MM.1S (cell line): ENCODE measurements at regions not wholly inside any gene's neighbourhood (a gene's known extent, or its start where the extent isn't known, plus 50 kb on each side); places are given as distances from the start of the nearest gene placed in this dataset.

Experiments used
- DNase-seq: peaks from one replicate; pipeline ENCODE4 v3.0.0-alpha.2; 2015
- H2AFZ ChIP-seq: fragments of 300-600 bp; sonication (generic); 2 replicates; pipeline ENCODE4 v1.6.0; 2016; ENCODE audit warnings: antibody characterized with exemption, low read length
- H3F3A ChIP-seq: fragments of 300-600 bp; sonication (generic); 2 replicates; pipeline ENCODE4 v1.6.1; 2016; ENCODE audit warnings: mild to moderate bottlenecking, antibody characterized with exemption, low read length, moderate library complexity, mixed read lengths; ENCODE audit not compliant: insufficient read depth
- H3K27ac ChIP-seq: fragments of 300-600 bp; sonication (generic); 2 replicates; pipeline ENCODE4 v1.5.1; 2016; ENCODE audit warnings: mild to moderate bottlenecking, low read length
- H3K27me3 ChIP-seq: fragments of 300-600 bp; sonication (generic); replicated peaks from 2 replicates; pipeline ENCODE4 v1.6.0; 2016; ENCODE audit warnings: low read length; ENCODE audit not compliant: insufficient read depth
- H3K36me3 ChIP-seq: fragments of 300-600 bp; sonication (generic); replicated peaks from 2 replicates; pipeline ENCODE4 v1.6.1; 2016; ENCODE audit warnings: mild to moderate bottlenecking, low read length, mixed read lengths; ENCODE audit not compliant: insufficient read depth
- H3K4me1 ChIP-seq: fragments of 300-600 bp; sonication (generic); 2 replicates; pipeline ENCODE4 v1.6.1; 2016; ENCODE audit warnings: low read length, mixed read lengths
- H3K4me2 ChIP-seq: fragments of 300-600 bp; sonication (generic); 2 replicates; pipeline ENCODE4 v1.6.0; 2016; ENCODE audit warnings: low read depth, low read length
- H3K4me3 ChIP-seq: fragments of 300-600 bp; sonication (generic); 2 replicates; pipeline ENCODE4 v1.5.1; 2016; ENCODE audit warnings: low read length, mixed read lengths
- H3K79me2 ChIP-seq: fragments of 300-600 bp; sonication (generic); 2 replicates; pipeline ENCODE4 v1.6.1; 2016; ENCODE audit warnings: mixed run types, low read length, mixed read lengths
- H3K9ac ChIP-seq: fragments of 300-600 bp; sonication (generic); 2 replicates; pipeline ENCODE4 v1.6.1; 2016; ENCODE audit warnings: low read length, mixed read lengths
- H3K9me2 ChIP-seq: fragments of 300-600 bp; sonication (generic); replicated peaks from 2 replicates; pipeline ENCODE4 v1.6.1; 2016; ENCODE audit warnings: mild to moderate bottlenecking, low read length, mixed read lengths; ENCODE audit not compliant: insufficient read depth
- H3K9me3 ChIP-seq: fragments of 300-600 bp; sonication (generic); replicated peaks from 2 replicates; pipeline ENCODE4 v1.6.1; 2016; ENCODE audit warnings: mild to moderate bottlenecking, low read length, mixed read lengths; ENCODE audit not compliant: insufficient read depth
- H4K20me1 ChIP-seq: fragments of 300-600 bp; sonication (generic); 2 replicates; pipeline ENCODE4 v1.6.1; 2016; ENCODE audit warnings: mild to moderate bottlenecking, low read length, moderate library complexity, mixed read lengths; ENCODE audit not compliant: insufficient read depth
- EZH2 ChIP-seq: fragments of 300-600 bp; sonication (generic); optimal IDR thresholded peaks from 2 replicates; pipeline ENCODE3; 2017; ENCODE audit warnings: low read depth, mild to moderate bottlenecking, antibody characterized with exemption, low read length, mixed read lengths
- EZH2phosphoT487 ChIP-seq: fragments of 300-600 bp; sonication (generic); IDR thresholded peaks from 2 replicates; pipeline ENCODE4 v1.6.1; 2018; ENCODE audit warnings: antibody characterized with exemption, low read length
- TF ChIP-seq, protein P1 (sequence below): fragments of 300-600 bp; sonication (generic); IDR thresholded peaks from 2 replicates; pipeline ENCODE4 v1.5.1; 2016; ENCODE audit warnings: antibody characterized with exemption, low read length, mixed read lengths

DNA sequence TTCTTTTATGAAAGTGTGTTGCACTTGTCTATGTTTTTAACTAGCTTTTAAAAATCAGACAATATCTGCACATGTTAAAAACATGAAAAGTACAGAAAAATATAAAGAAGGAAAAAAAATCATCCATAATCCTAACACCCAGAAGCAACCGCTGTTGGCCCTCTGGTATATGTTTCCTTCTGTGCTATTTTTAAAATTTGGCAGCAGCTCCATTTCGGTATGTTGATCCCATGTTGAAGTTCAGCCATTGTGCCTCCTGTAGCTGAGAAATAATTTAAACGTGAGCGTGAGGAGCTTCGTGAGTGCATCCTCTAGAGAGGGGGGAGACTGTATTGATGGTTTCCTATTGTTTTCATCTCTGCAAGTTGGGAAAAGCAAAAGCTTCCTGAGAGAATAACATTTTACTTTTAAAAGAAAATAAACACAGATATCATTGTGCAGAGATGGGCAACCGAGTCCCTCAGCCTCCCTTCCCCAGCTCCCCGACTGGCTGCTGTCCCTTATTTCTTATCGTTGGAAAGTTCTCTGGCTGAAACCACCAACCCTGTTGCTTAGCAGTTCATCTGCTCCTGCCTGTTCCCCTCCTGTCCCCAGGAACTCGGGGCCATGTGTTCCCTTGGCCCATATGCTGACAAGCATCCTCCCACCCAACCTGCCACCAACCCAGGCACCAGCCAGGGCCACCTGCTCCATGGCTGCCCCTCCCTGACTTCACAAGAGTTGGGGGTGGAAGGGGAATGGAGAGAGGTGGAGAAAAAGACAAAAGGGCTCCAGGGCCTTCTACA lies 499.1 kb upstream of the PODXL start:
- peaks cover 9% of the 10 kb centered on the region for H3K4me1 ChIP-seq
- no peak overlapping the region for H3K9ac ChIP-seq
- H3K4me3 ChIP-seq: no peak overlapping the region
- no peak overlapping the region for H3K4me2 ChIP-seq
- H2AFZ ChIP-seq: no peak overlapping the region
- H3K9me2 ChIP-seq: no peaks in the 10 kb centered on the region
- no peaks in the 10 kb centered on the region for H3K9me3 ChIP-seq
- no peak overlapping the region for H3K27ac ChIP-seq
- TF ChIP-seq EZH2 (no peak), EZH2phosphoT487 (no peak)
- no peak for DNase-seq
- no peaks in the 10 kb centered on the region for H3K36me3 ChIP-seq
- no peaks in the 10 kb centered on the region for H3K27me3 ChIP-seq
- H3K79me2 ChIP-seq: no peaks in the 10 kb centered on the region
- 0 out of 2 replicates have a peak, but pooled peaks cover 5% of the 10 kb centered on the region for H3F3A ChIP-seq
- H4K20me1 ChIP-seq: no peaks in the 10 kb centered on the region

DNA sequence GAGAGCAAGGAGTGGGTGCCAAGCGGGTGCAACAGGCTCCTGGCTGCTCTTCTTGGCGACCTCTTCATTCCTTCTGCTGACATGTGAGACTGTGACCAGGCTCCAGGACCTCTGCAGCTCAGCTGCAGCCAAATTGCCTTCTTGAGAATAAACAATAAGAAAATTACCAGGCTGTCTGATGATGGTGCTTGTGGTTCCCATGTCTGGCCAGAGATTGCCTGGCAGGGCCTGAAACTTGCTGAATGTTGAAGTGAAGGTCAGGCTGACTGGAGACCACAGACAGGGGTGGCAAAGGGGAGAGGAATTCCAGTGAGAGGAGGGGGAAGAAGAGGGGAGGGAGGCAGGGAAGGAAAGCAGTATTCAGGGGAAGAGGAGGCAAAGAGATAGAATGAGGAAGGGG lies 497.4 kb upstream of the PODXL start:
- no peak for TF ChIP-seq EZH2phosphoT487
- TF ChIP-seq, protein P1, sequence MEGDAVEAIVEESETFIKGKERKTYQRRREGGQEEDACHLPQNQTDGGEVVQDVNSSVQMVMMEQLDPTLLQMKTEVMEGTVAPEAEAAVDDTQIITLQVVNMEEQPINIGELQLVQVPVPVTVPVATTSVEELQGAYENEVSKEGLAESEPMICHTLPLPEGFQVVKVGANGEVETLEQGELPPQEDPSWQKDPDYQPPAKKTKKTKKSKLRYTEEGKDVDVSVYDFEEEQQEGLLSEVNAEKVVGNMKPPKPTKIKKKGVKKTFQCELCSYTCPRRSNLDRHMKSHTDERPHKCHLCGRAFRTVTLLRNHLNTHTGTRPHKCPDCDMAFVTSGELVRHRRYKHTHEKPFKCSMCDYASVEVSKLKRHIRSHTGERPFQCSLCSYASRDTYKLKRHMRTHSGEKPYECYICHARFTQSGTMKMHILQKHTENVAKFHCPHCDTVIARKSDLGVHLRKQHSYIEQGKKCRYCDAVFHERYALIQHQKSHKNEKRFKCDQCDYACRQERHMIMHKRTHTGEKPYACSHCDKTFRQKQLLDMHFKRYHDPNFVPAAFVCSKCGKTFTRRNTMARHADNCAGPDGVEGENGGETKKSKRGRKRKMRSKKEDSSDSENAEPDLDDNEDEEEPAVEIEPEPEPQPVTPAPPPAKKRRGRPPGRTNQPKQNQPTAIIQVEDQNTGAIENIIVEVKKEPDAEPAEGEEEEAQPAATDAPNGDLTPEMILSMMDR: no peak
- no peak for TF ChIP-seq EZH2
- H3K27me3 ChIP-seq: no peaks in the 10 kb centered on the region
- H3F3A ChIP-seq: no peaks in the 10 kb centered on the region
- H3K79me2 ChIP-seq: no peaks in the 10 kb centered on the region
- H2AFZ ChIP-seq: no peak overlapping the region
- no peaks in the 10 kb centered on the region for H4K20me1 ChIP-seq
- H3K9me3 ChIP-seq: no peaks in the 10 kb centered on the region
- H3K36me3 ChIP-seq: no peaks in the 10 kb centered on the region
- H3K4me2 ChIP-seq: no peak overlapping the region
- no peak overlapping the region for H3K27ac ChIP-seq
- H3K9me2 ChIP-seq: no peaks in the 10 kb centered on the region
- H3K4me1 ChIP-seq: no peaks in the 10 kb centered on the region
- no peak overlapping the region for H3K4me3 ChIP-seq
- no peak overlapping the region for H3K9ac ChIP-seq
- no peak for DNase-seq

DNA sequence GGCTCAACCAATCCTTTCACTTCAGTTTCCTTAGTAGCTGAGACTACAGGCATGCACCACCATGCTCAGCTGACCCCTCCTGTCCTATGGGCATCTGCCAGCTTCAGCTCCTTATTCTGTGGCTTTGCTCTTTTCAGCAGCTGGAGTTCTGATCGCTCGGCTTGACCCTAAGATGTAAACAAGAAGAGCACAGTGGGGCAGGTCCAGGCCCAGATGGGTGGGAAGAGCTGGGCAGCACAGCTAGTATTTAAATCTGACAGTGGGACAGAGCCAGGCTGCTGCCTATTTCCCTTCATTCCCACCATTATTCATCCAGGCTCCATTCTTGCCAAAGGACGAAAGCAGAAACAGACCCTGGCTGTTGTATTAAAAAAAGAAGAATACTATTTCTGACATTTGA lies 494.9 kb upstream of the PODXL start:
- H3K4me1 ChIP-seq: no peaks in the 10 kb centered on the region
- no peak overlapping the region for H3K27ac ChIP-seq
- no peak overlapping the region for H3K4me2 ChIP-seq
- no peaks in the 10 kb centered on the region for H3K9me2 ChIP-seq
- H4K20me1 ChIP-seq: no peaks in the 10 kb centered on the region
- no peak overlapping the region for H2AFZ ChIP-seq
- no peak overlapping the region for H3K9ac ChIP-seq
- DNase-seq: no peak
- H3K4me3 ChIP-seq: no peak overlapping the region
- no peaks in the 10 kb centered on the region for H3F3A ChIP-seq
- no peaks in the 10 kb centered on the region for H3K79me2 ChIP-seq
- TF ChIP-seq, protein P1: no peak
- TF ChIP-seq EZH2 (no peak), EZH2phosphoT487 (no peak)
- H3K27me3 ChIP-seq: no peaks in the 10 kb centered on the region
- no peaks in the 10 kb centered on the region for H3K36me3 ChIP-seq
- H3K9me3 ChIP-seq: no peaks in the 10 kb centered on the region
